ENCODE measurements at regions not wholly inside any gene's neighbourhood (a gene's known extent, or its start where the extent isn't known, plus 50 kb on each side); places are given as distances from the start of the nearest gene placed in this dataset.

DNA sequence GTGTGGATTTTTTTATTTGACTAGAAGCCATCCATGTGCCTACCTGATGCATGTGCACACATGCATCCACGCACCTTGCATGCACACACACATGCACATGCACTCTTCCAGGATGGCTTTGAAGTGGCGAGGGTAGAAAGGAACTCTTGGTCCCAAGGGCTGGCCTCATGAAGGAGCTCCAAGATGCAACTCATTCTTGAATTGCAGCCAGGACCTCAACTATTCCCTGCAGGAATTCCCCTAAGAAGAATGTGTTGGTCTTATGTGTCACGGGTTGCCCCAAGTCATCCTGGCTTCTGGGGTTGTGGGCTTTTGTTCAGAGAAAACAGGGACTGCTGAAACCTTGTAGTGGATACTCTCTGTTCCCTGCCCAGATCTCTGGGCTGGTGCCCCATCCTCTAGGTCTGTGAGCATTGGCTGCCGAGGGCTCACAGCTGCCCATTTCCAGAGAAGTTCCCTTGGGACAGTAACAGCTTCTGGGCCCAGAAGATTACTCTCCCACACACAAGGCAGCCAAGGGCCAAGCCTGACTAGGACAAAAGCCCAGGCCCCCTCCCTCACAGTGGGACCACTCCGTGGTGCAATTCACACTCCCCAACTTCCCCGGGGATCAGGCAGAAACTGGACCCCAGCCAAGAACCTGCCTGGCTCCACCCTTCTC is 137.6 kb downstream of the COPS8 start:
- no peak for TF ChIP-seq XRCC5 (IDR thresholded peaks at IDR 0.05; ENCODE audit: low read depth, low read length)
- no peak for TF ChIP-seq CTCF (IDR thresholded peaks at IDR 0.05 in 2 of 3, conservative IDR thresholded peaks at IDR 0.05 in 1 of 3; ENCODE audit: insufficient read depth in 2 of 3, low read depth in 1 of 3, low read length in 3 of 3)
- TF ChIP-seq, protein P1, sequence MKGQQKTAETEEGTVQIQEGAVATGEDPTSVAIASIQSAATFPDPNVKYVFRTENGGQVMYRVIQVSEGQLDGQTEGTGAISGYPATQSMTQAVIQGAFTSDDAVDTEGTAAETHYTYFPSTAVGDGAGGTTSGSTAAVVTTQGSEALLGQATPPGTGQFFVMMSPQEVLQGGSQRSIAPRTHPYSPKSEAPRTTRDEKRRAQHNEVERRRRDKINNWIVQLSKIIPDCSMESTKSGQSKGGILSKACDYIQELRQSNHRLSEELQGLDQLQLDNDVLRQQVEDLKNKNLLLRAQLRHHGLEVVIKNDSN (CRISPR knock-in tag; IDR thresholded peaks at IDR 0.05), result no peak
- no peak for TF ChIP-seq CEBPB (tag; IDR thresholded peaks at IDR 0.05)
- TF ChIP-seq POLR2A (conservative IDR thresholded peaks at IDR 0.05), result no peak
- no peak for TF ChIP-seq POU5F1 (IDR thresholded peaks at IDR 0.05; ENCODE audit: borderline replicate concordance, low read depth, low read length, partially characterized antibody)
- TF ChIP-seq, protein P2, sequence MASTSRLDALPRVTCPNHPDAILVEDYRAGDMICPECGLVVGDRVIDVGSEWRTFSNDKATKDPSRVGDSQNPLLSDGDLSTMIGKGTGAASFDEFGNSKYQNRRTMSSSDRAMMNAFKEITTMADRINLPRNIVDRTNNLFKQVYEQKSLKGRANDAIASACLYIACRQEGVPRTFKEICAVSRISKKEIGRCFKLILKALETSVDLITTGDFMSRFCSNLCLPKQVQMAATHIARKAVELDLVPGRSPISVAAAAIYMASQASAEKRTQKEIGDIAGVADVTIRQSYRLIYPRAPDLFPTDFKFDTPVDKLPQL (IDR thresholded peaks at IDR 0.05; ENCODE audit: extremely low read depth, insufficient read length), result no peak
- TF ChIP-seq ZNF12 (CRISPR knock-in tag; IDR thresholded peaks at IDR 0.05), result no peak
